Caco-2 (cell line): ENCODE measurements at regions not wholly inside any gene's neighbourhood (a gene's known extent, or its start where the extent isn't known, plus 50 kb on each side); places are given as distances from the start of the nearest gene placed in this dataset.

Source experiments
- BruUV-seq: library from RNA; stranded (reverse); fragments of 400-500 nt; replicated peaks from 2 replicates; lab custom pipeline; 2021; lab: Mats Ljungman, UMichigan
- CTCF ChIA-PET: fragments of 300-600 bp; sonication (Branson Sonifier 250); formaldehyde crosslinking; loops from one replicate; lab custom pipeline; 2022; ENCODE audit warnings: antibody characterized with exemption; lab: Charles Lee
- POLR2A ChIA-PET: fragments of 300-600 bp; sonication (Branson Sonifier 250); formaldehyde crosslinking; loops from one replicate; lab custom pipeline; 2022; ENCODE audit warnings: antibody characterized with exemption; lab: Charles Lee
- DNase-seq, 2 experiments: peaks; one replicate each; pipeline versions ENCODE4 v3.0.0 to v3.0.0-alpha.2; 2020 to 2022
- H3K27me3 ChIP-seq: replicated peaks from 2 replicates; pipeline ENCODE4 v1.6.0; 2011; ENCODE audit warnings: low read length; ENCODE audit not compliant: control insufficient read depth, insufficient read depth
- H3K36me3 ChIP-seq: 2 replicates; pipeline ENCODE4 v1.5.1; 2011; ENCODE audit warnings: low read length; ENCODE audit not compliant: control insufficient read depth, insufficient read depth
- H3K4me1 ChIP-seq: fragments of 250-450 bp; sonication (Bioruptor Pico); 2 replicates; pipeline ENCODE4 v1.5.1; 2020; ENCODE audit warnings: mild to moderate bottlenecking
- H3K4me3 ChIP-seq: 2 replicates; pipeline ENCODE4 v1.5.1; 2011; ENCODE audit warnings: low read depth, mild to moderate bottlenecking, control low read depth, low read length
- H3K9me3 ChIP-seq: fragments of 250-450 bp; sonication (Bioruptor Pico); 2 replicates; pipeline ENCODE4 v1.5.1; 2020; ENCODE audit warnings: mild to moderate bottlenecking, moderate library complexity
- H3K27ac Mint-ChIP-seq: one replicate; pipeline ENCODE4 v1.8.0; 2022; ENCODE audit warnings: mixed read lengths; ENCODE audit not compliant: unreplicated experiment
- H3K27me3 Mint-ChIP-seq: one replicate; pipeline ENCODE4 v1.8.0; 2022; ENCODE audit warnings: mixed read lengths; ENCODE audit not compliant: insufficient read depth, unreplicated experiment
- H3K36me3 Mint-ChIP-seq: one replicate; pipeline ENCODE4 v1.8.0; 2022; ENCODE audit warnings: mild to moderate bottlenecking, mixed read lengths; ENCODE audit not compliant: insufficient read depth, unreplicated experiment
- H3K4me1 Mint-ChIP-seq: one replicate; pipeline ENCODE4 v1.8.0; 2022; ENCODE audit warnings: low read depth, mixed read lengths; ENCODE audit not compliant: unreplicated experiment
- H3K4me3 Mint-ChIP-seq: one replicate; pipeline ENCODE4 v1.8.0; 2022; ENCODE audit warnings: mild to moderate bottlenecking, moderate library complexity, mixed read lengths; ENCODE audit not compliant: unreplicated experiment
- H3K9me3 Mint-ChIP-seq: one replicate; pipeline ENCODE4 v1.8.0; 2022; ENCODE audit warnings: mixed read lengths; ENCODE audit not compliant: unreplicated experiment
- CTCF ChIP-seq, 2 experiments: fragments of 200-600 bp in 1 of 2; IDR thresholded peaks; 1 replicate in 1 of 2; 2 replicates in 1 of 2; pipeline versions ENCODE4 v1.5.1 to v1.8.0; 2011 to 2022; ENCODE audit warnings: antibody characterized with exemption in 1 of 2, control low read depth in 1 of 2, inconsistent platforms in 1 of 2, low read depth in 1 of 2, low read length in 1 of 2, mild to moderate bottlenecking in 1 of 2, moderate library complexity in 1 of 2; ENCODE audit not compliant: insufficient read depth in 1 of 2, severe bottlenecking in 1 of 2, unreplicated experiment in 1 of 2
- intact Hi-C: fragments of 100-400 bp; cut with micrococcal nuclease; formaldehyde crosslinking; loops from one replicate; pipeline ENCODE4 v1.10.0; 2022; ENCODE audit not compliant: unreplicated experiment

- Mint-ChIP-seq H3K27ac (no peak overlapping the region), H3K9me3 (no peaks in the 10 kb centered on the region), H3K4me3 (no peak overlapping the region), H3K36me3 (no peaks in the 10 kb centered on the region), H3K4me1 (no peaks in the 10 kb centered on the region), H3K27me3 (no peaks in the 10 kb centered on the region)
- H3K36me3 ChIP-seq = no peaks in the 10 kb centered on the region
- H3K4me3 ChIP-seq = no peak overlapping the region
- no peaks in the 10 kb centered on the region for H3K9me3 ChIP-seq
- ChIA-PET CTCF (no interaction called here), POLR2A (no interaction called here)
- no peaks in the 10 kb centered on the region for H3K27me3 ChIP-seq
- intact Hi-C loops = no loop called here
- no peak for DNase-seq
- no TSS peak for BruUV-seq
- no peaks in the 10 kb centered on the region for H3K4me1 ChIP-seq
- TF ChIP-seq CTCF (IDR thresholded peaks at IDR 0.05; ENCODE audit: insufficient read depth in 1 of 2, low read depth in 1 of 2, low read length in 1 of 2, severe bottlenecking in 1 of 2, unreplicated experiment in 1 of 2) = no peak
These were observed 413.2 kb upstream of the LRATD1 start for GRCh38 chr2:14219306-14219705.

- no peaks in the 10 kb centered on the region for H3K9me3 ChIP-seq
- Mint-ChIP-seq H3K4me3 (no peak overlapping the region), H3K27ac (no peak overlapping the region), H3K4me1 (no peaks in the 10 kb centered on the region), H3K9me3 (no peaks in the 10 kb centered on the region), H3K36me3 (no peaks in the 10 kb centered on the region), H3K27me3 (no peaks in the 10 kb centered on the region)
- no peak overlapping the region for H3K4me3 ChIP-seq
- no peaks in the 10 kb centered on the region for H3K4me1 ChIP-seq
- no peaks in the 10 kb centered on the region for H3K27me3 ChIP-seq
- DNase-seq = no peak
- intact Hi-C loops = no loop called here
- H3K36me3 ChIP-seq = no peaks in the 10 kb centered on the region
- CTCF ChIA-PET = no interaction called here
- no TSS peak for BruUV-seq
- TF ChIP-seq CTCF (IDR thresholded peaks at IDR 0.05; ENCODE audit: insufficient read depth in 1 of 2, low read depth in 1 of 2, low read length in 1 of 2, severe bottlenecking in 1 of 2, unreplicated experiment in 1 of 2) = no peak
- POLR2A ChIA-PET = no interaction called here
These were observed 412.4 kb upstream of the LRATD1 start for GRCh38 chr2:14220101-14220500.

- Mint-ChIP-seq H3K27me3 (no peaks in the 10 kb centered on the region), H3K27ac (no peak overlapping the region), H3K4me3 (no peak overlapping the region), H3K36me3 (no peaks in the 10 kb centered on the region), H3K9me3 (no peaks in the 10 kb centered on the region), H3K4me1 (no peaks in the 10 kb centered on the region)
- Histone ChIP-seq H3K27me3 (no peaks in the 10 kb centered on the region), H3K4me3 (no peak overlapping the region), H3K4me1 (no peaks in the 10 kb centered on the region), H3K9me3 (no peaks in the 10 kb centered on the region), H3K36me3 (no peaks in the 10 kb centered on the region)
- BruUV-seq = no TSS peak
- no peak for TF ChIP-seq CTCF (IDR thresholded peaks at IDR 0.05; ENCODE audit: insufficient read depth in 1 of 2, low read depth in 1 of 2, low read length in 1 of 2, severe bottlenecking in 1 of 2, unreplicated experiment in 1 of 2)
- intact Hi-C loops = no loop called here
- ChIA-PET CTCF (no interaction called here), POLR2A (no interaction called here)
- DNase-seq = no peak
These were observed 411.1 kb upstream of the LRATD1 start for GRCh38 chr2:14221466-14221865.
